ENCODE measurements at regions not wholly inside any gene's neighbourhood (a gene's known extent, or its start where the extent isn't known, plus 50 kb on each side); places are given as distances from the start of the nearest gene placed in this dataset.

- Histone ChIP-seq H3K4me3 (no peak overlapping the region), H3K27me3 (no peaks in the 10 kb centered on the region), H3K9me3 (ENCODE audit: low read depth) (no peaks in the 10 kb centered on the region), H3K4me1 (ENCODE audit: insufficient read depth) (no peaks in the 10 kb centered on the region), H3K4me2 (no peak overlapping the region), H4K20me1 (ENCODE audit: insufficient read depth, poor library complexity, severe bottlenecking) (no peaks in the 10 kb centered on the region), H3K36me3 (replicated peaks; ENCODE audit: insufficient read depth, low read depth) (no peaks in the 10 kb centered on the region), H3K27ac (no peak overlapping the region), H3K9me2 (replicated peaks; ENCODE audit: insufficient read depth) (no peaks in the 10 kb centered on the region), H3K79me2 (no peaks in the 10 kb centered on the region), H2AFZ (no peak overlapping the region)
- WGBS (ENCODE audit: low lambda C conversion rate, missing lambda C conversion rate), result 94% methylated on average over 45 of the region's 45 CpGs
- TF ChIP-seq CTCF (IDR thresholded peaks at IDR 0.05; ENCODE audit: poor library complexity) (no peak), EZH2 (IDR thresholded peaks at IDR 0.05; ENCODE audit: borderline replicate concordance) (no peak), EZH2phosphoT487 (IDR thresholded peaks at IDR 0.05; ENCODE audit: low read depth, severe bottlenecking, unreplicated experiment) (no peak)
- no peak for DNase-seq (ENCODE audit: low spot score)
Observed at GRCh38 chr18:79626905-79627749, 52.5 kb upstream of the CTDP1 start.

- no peaks in the 10 kb centered on the region for H3K9me2 ChIP-seq (replicated peaks; ENCODE audit: insufficient read depth)
- H2AFZ ChIP-seq, result no peak overlapping the region
- H3K79me2 ChIP-seq, result no peaks in the 10 kb centered on the region
- no peak overlapping the region for H3K4me3 ChIP-seq
- DNase-seq (ENCODE audit: low spot score), result no peak
- H3K4me1 ChIP-seq (ENCODE audit: insufficient read depth), result no peaks in the 10 kb centered on the region
- TF ChIP-seq EZH2phosphoT487 (IDR thresholded peaks at IDR 0.05; ENCODE audit: low read depth, severe bottlenecking, unreplicated experiment) (no peak), CTCF (IDR thresholded peaks at IDR 0.05; ENCODE audit: poor library complexity) (no peak), EZH2 (IDR thresholded peaks at IDR 0.05; ENCODE audit: borderline replicate concordance) (no peak)
- H3K4me2 ChIP-seq, result no peak overlapping the region
- H3K27me3 ChIP-seq, result no peaks in the 10 kb centered on the region
- H3K36me3 ChIP-seq (replicated peaks; ENCODE audit: insufficient read depth, low read depth), result no peaks in the 10 kb centered on the region
- no peaks in the 10 kb centered on the region for H4K20me1 ChIP-seq (ENCODE audit: insufficient read depth, poor library complexity, severe bottlenecking)
- H3K27ac ChIP-seq, result no peak overlapping the region
- H3K9me3 ChIP-seq (ENCODE audit: low read depth), result no peaks in the 10 kb centered on the region
- WGBS (ENCODE audit: low lambda C conversion rate, missing lambda C conversion rate), result 91% methylated on average over 18 of the region's 19 CpGs
Observed at GRCh38 chr18:79627750-79628294, 51.8 kb upstream of the CTDP1 start.

GRCh38 chr18:79628416-79629248, 51.0 kb upstream of the CTDP1 start:
- no peak for DNase-seq (ENCODE audit: low spot score)
- H3K9me3 ChIP-seq (ENCODE audit: low read depth), result no peaks in the 10 kb centered on the region
- no peaks in the 10 kb centered on the region for H3K4me1 ChIP-seq (ENCODE audit: insufficient read depth)
- no peak overlapping the region for H3K4me3 ChIP-seq
- WGBS (ENCODE audit: low lambda C conversion rate, missing lambda C conversion rate), result 90% methylated on average over 31 of the region's 31 CpGs
- no peak for TF ChIP-seq CTCF (IDR thresholded peaks at IDR 0.05; ENCODE audit: poor library complexity)
- no peak for TF ChIP-seq EZH2 (IDR thresholded peaks at IDR 0.05; ENCODE audit: borderline replicate concordance)
- no peak for TF ChIP-seq EZH2phosphoT487 (IDR thresholded peaks at IDR 0.05; ENCODE audit: low read depth, severe bottlenecking, unreplicated experiment)
- no peak overlapping the region for H3K27ac ChIP-seq
- no peak overlapping the region for H3K4me2 ChIP-seq
- no peaks in the 10 kb centered on the region for H3K36me3 ChIP-seq (replicated peaks; ENCODE audit: insufficient read depth, low read depth)
- H3K9me2 ChIP-seq (replicated peaks; ENCODE audit: insufficient read depth), result no peaks in the 10 kb centered on the region
- H3K79me2 ChIP-seq, result no peaks in the 10 kb centered on the region
- H3K27me3 ChIP-seq, result no peaks in the 10 kb centered on the region
- H2AFZ ChIP-seq, result no peak overlapping the region
- no peaks in the 10 kb centered on the region for H4K20me1 ChIP-seq (ENCODE audit: insufficient read depth, poor library complexity, severe bottlenecking)
